Left forelimb (tissue), 1 donor: ENCODE measurements at regions not wholly inside any gene's neighbourhood (a gene's known extent, or its start where the extent isn't known, plus 50 kb on each side); places are given as distances from the start of the nearest gene placed in this dataset.
"Not testable (repeated sequence)": the region's sequence is repeated elsewhere in the genome, so short reads cannot be mapped to it uniquely, and the experiment has no call there.

Experiments used
- DNase-seq: peaks from one replicate; pipeline ENCODE4 v3.0.0-alpha.2; 2018; ENCODE audit warnings: low spot score

DNA sequence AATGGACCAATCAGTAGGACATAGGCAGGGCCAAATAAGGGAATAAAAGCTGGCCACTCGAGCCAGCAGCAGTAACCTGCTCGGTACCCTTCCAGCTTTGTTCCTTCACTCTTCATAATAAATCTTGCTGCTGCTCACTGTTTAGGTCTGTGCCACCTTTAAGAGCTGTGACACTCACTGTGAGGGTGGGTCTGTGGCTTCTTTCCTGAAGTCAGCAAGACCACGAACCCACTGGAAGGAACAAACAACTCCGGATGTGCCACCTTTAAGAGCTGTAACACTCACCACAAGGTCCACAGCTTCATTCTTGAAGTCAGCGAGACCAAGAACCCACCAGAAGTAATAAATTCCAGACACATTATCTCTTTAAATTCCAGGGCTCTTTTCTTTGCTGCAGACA lies 1922.3 kb upstream of the PCDH20 start:
- DNase-seq, result no peak

- no peak for DNase-seq
These were observed 1921.4 kb upstream of the PCDH20 start for GRCh38 chr13:63337041-63337440.

DNA sequence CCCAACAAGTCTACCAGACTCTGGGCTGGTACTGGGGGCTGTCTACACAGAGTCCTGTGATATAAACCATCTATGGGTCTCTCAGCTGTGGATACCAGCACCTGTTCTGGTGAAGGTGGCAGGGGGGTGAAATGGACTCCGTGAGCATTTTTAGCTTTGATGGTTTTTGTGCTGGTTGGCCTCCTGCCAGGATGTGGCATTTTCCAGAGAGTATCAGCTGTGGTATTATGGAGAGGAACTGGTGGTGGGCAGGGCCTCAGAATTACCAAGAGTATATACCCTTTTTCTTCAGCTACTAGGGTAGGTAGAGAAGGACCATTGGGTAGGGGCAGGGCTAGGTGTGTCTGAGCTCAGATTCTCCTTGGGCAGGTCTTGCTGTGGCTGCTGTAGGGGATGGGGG lies 1920.9 kb upstream of the PCDH20 start:
- DNase-seq, result no peak

GRCh38 chr13:63327584-63327983 lies 1911.9 kb upstream of the PCDH20 start:
- no peak for DNase-seq

GRCh38 chr13:63323441-63323840 lies 1907.8 kb upstream of the PCDH20 start:
- no peak for DNase-seq

DNA sequence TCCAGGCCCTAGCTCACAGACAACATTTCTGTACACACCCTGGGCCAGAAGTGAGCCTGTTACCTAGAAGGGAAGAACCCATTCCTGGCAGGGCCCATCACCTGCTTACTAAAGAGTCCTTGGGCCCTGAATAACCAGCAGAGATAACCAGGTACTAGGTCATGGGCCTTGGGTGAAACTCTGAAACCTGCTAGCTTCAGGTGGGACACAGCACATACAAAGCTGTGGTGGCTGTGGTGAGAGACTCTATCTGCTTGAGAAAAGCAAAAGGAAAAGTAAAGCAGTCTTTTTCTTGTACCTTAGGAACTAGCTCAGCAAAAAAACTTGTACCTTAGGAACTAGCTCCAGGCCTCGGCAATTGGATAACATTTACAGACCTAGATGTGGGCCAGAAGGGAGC lies 1895.9 kb upstream of the PCDH20 start:
- DNase-seq, result no peak

- no peak for DNase-seq
These were observed 1893.0 kb upstream of the PCDH20 start for GRCh38 chr13:63308549-63309165.

DNA sequence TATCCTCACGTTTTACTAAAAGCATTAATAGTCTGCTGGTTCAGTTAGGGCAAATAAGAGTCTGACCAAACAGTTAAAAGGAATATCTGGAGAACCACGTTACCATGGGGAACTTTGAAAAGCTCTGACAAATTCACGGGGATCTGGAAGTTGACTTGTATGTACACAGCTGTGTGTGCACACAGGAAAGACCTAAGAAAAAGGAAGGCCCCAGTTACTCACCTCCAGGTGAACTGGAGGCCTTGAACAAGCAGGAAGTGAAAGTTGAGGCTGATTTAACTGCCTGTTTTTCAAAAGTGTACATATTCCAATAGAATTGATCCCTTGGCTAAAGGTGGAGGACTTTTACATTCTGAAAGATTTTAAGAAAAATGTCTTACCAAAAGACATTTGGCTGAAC lies 1891.6 kb upstream of the PCDH20 start:
- no peak for DNase-seq

GRCh38 chr13:63305641-63306133 lies 1890.0 kb upstream of the PCDH20 start:
- no peak for DNase-seq

DNA sequence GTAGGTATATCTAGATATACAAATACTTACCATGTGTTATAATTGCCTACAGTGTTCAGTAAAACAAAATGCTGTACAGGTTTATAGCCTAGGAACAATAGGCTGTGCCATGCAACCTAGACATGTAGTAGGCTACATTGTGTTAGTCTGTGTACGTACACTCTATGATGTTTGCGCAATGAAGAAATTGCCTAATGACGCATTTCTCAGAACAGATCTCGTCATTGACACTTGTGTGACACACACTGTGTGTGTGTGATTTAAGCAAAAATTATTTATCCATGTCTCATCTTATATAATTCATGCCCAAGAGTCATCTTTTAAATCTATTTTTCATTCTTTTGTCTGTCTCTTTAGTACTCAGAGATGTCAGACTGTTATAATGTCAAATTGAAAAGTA lies 1888.8 kb upstream of the PCDH20 start:
- no peak for DNase-seq

DNA sequence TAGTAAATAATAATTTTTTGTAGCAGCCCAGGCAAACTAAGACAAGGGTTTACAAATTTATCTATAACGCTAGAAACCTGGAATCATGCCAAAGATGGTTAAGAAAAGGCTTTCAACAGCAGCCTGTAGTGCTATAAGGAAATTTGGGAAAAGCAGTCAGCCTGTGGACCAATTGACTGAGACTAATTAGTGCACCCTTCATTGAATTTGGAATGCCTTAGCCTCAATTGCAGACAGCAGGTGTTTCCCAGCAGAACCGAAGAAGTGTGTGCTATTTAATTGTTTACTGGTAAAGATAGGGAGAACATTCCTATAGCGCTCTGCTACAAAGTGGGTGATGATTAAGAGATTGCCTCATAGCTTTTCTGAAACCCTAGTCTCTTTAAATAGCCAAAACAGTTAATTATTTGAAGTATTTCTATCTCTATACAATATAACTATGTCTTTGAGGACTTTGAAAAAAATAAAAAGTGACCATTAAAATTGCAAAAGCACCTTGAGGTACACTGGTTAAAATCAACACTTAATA lies 1884.3 kb upstream of the PCDH20 start:
- DNase-seq, result no peak

GRCh38 chr13:63297163-63297562 lies 1881.5 kb upstream of the PCDH20 start:
- no peak for DNase-seq

DNA sequence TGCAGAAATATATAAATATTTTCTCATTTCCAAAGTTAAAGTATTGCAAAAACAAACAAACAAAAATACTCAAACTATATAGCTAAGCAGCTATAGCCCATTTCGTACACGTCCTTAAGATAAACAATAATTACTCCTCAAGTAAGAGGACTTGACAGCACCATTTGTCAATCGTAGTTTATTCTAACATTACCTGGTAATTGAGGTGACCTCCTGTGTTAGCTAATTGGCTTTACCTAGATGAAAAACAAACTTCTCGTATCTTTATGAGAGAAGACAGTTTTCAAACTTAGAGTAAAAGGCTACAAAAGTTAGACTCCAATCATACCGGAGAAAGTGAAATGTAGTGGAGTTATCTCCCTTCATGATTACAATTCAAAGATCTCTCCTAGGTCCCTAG lies 1876.1 kb upstream of the PCDH20 start:
- DNase-seq, result no peak

DNA sequence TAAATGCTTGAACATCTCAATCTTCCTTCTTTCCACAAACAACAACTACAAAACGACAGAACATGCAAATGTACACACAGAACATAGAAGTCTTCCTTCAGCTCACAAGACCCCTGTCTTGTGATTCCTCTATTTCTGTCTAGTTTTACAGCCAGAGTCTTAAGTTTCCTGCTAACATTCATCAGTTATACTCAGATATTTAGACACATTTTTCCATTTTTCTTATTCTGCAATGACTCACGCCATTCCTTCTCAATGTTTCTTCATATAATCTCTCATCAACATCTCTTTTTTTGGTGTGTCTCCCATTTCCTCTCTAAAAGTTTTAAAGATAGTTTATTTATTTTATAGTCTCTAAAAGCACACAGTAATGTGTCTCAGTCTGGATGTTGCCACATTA lies 1872.9 kb upstream of the PCDH20 start:
- no peak for DNase-seq

DNA sequence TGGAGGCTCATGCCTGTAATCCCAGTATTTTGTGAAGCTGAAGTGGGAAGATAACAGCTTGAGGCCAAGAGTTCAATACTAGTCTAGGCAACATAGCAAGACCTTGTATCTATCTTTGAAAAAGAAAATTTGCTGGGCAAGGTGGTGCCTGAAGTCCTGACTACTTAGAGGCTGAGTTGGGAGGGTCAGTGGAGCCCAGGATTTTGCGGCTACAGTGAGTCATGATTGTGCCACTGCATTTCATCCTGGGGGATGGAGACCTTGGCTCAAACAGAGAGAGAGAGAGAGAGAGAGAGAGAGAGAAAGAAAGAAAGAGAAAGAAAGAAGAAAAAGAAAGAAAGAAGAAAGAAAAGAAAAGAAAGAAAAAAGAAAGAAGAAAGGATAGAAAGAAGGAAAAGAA lies 1872.3 kb upstream of the PCDH20 start:
- DNase-seq, result no peak

DNA sequence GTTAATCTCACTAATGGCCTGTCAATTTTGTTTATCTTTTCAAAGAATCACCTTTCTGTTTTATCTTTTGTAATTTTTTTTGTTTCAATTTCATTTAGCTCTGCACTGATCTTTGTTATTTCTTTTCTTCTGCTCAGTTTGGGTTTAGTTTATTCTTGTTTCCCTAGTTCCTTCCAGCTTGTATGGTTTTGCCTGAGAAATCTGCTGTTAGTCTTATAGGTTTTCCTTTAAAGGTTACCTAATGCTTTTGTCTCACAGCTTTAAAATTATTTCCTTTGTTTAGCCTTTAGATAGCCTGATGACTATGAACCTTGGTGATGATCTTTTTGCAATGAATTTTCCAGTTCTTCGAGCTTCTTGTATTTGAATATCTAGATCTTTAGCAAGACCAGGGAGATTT lies 1869.8 kb upstream of the PCDH20 start:
- DNase-seq, result no peak

GRCh38 chr13:63279136-63279535 lies 1863.5 kb upstream of the PCDH20 start:
- no peak for DNase-seq

GRCh38 chr13:63274772-63275171 lies 1859.1 kb upstream of the PCDH20 start:
- DNase-seq, result no peak

DNA sequence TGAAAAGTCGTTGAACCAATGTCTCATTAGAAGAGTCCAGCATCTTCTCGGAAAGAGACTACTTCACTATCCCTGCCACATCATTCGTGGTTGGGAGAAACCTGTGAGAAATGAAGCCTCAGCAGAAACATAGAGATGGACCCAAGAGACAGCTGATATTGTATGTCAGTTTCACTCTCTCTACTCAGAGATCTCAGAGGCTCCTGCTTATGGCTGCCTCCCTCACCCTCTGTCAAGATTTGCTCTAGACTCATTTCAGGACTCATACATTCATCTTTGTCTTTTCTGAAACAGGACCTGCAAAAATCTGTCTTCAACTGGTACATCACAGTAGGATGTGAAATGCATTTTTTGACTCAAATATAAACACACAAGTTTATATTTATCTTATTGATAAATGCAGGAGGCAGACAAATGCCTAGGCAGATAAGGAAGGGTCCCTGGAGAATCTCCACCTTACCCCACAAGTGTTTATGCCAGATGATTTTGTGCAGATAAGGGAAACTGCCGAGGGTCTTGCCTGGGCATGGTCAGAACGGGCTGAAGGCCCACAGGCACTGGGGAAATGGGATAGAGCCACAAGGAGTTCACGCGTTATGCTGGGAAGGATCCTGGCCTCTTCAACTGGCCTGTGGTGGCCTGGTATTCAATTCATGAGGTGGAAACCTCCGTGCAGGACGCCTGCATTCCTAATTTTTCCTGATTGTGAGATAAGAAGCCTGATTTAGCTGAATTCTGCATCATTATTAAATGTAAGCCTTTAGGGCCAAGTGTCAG lies 1834.0 kb upstream of the PCDH20 start:
- no peak for DNase-seq

GRCh38 chr13:63236667-63237396 lies 1821.2 kb upstream of the PCDH20 start:
- not testable (repeated sequence) for DNase-seq

DNA sequence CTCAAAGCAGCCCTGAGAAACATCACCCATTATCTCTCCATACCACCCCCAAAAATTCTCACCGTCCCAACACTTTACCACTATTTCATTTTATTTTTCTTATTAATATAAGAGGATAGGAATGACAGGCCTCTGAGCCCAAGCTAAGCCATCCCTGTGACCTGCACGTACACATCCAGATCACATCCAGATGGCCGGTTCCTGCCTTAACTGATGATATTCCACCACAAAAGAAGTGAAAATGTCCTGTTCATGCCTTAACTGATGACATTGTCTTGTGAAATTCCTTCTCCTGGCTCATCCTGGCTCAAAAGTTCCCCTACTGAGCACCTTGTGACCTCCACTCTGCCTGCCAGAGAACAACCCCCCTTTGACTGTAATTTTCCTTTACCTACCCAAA lies 1802.9 kb upstream of the PCDH20 start:
- DNase-seq, result not testable (repeated sequence)

GRCh38 chr13:63209330-63210017 lies 1793.8 kb upstream of the PCDH20 start:
- no peak for DNase-seq
